Tibial artery (tissue), 4 donors: ENCODE measurements at regions not wholly inside any gene's neighbourhood (a gene's known extent, or its start where the extent isn't known, plus 50 kb on each side); places are given as distances from the start of the nearest gene placed in this dataset.

Experiments
- DNase-seq, 2 donors: peaks; one replicate each; pipeline ENCODE4 v3.0.0-alpha.2; 2019
- H3K27ac ChIP-seq, 2 donors: fragments of 200-600 bp; sonication (generic) in 1 of 2; 1 replicate in 1 of 2; 2 replicates in 1 of 2; pipeline ENCODE4 v1.5.1; 2018 to 2019; ENCODE audit warnings: mild to moderate bottlenecking in 1 of 2
- H3K27me3 ChIP-seq, 2 donors: fragments of 200-600 bp; sonication (generic) in 1 of 2; one replicate each; pipeline versions ENCODE4 v1.5.1 to v1.6.0; 2016 to 2019
- H3K36me3 ChIP-seq, 3 donors: fragments of 200-600 bp; sonication (generic) in 2 of 3; one replicate each; pipeline ENCODE4 v1.5.1; 2016 to 2019; ENCODE audit warnings: mild to moderate bottlenecking in 2 of 3
- H3K4me1 ChIP-seq, 4 donors: fragments of 200-600 bp; sonication (generic) in 2 of 4; 1 replicate in 3 of 4; 2 replicates in 1 of 4; pipeline ENCODE4 v1.5.1; 2016 to 2019
- H3K4me3 ChIP-seq, 2 donors: fragments of 200-600 bp; sonication (generic) in 1 of 2; 1 replicate in 1 of 2; 2 replicates in 1 of 2; pipeline ENCODE4 v1.5.1; 2018 to 2019; ENCODE audit warnings: mild to moderate bottlenecking in 2 of 2
- H3K9me3 ChIP-seq, 3 donors: fragments of 200-600 bp; sonication (generic) in 1 of 3; one replicate each; pipeline ENCODE4 v1.5.1; 2016 to 2019
- CTCF ChIP-seq, 2 experiments: fragments of 200-600 bp in 1 of 2; fragments of 450-650 bp in 1 of 2; IDR thresholded peaks; one replicate each; pipeline ENCODE4 v1.5.1; 2017 to 2019; ENCODE audit warnings: antibody characterized with exemption in 2 of 2, mild to moderate bottlenecking in 1 of 2, moderate library complexity in 1 of 2
- intact Hi-C: fragments of 100-400 bp; cut with DNase I; formaldehyde crosslinking; loops from one replicate; pipeline ENCODE4 v1.15.0; 2023; ENCODE audit warnings: low total_unique reads

- H3K27me3 ChIP-seq: no peaks in the 10 kb centered on the region
- H3K9me3 ChIP-seq: peaks cover 0 to 4% (median 0%) of the 10 kb centered on the region in 3 donors
- H3K4me1 ChIP-seq: no peaks in the 10 kb centered on the region
- intact Hi-C loops: no loop called here
- TF ChIP-seq CTCF (IDR thresholded peaks at IDR 0.05): no peak
- no peak for DNase-seq
- no peak overlapping the region for H3K4me3 ChIP-seq
- H3K27ac ChIP-seq: no peak overlapping the region
- no peaks in the 10 kb centered on the region for H3K36me3 ChIP-seq
Observed at GRCh38 chr18:40976050-40976449, 979.0 kb upstream of the PIK3C3 start.

- no peak for DNase-seq
- H3K9me3 ChIP-seq: peaks cover 0 to 4% (median 0%) of the 10 kb centered on the region in 3 donors
- H3K4me1 ChIP-seq: no peaks in the 10 kb centered on the region
- TF ChIP-seq CTCF (IDR thresholded peaks at IDR 0.05): no peak
- H3K27me3 ChIP-seq: no peaks in the 10 kb centered on the region
- H3K27ac ChIP-seq: no peak overlapping the region
- H3K4me3 ChIP-seq: no peak overlapping the region
- intact Hi-C loops: no loop called here
- no peaks in the 10 kb centered on the region for H3K36me3 ChIP-seq
Observed at GRCh38 chr18:40974448-40974847, 980.6 kb upstream of the PIK3C3 start.

- no peaks in the 10 kb centered on the region for H3K4me1 ChIP-seq
- H3K27me3 ChIP-seq: no peaks in the 10 kb centered on the region
- no peak overlapping the region for H3K4me3 ChIP-seq
- H3K27ac ChIP-seq: no peak overlapping the region
- no peak for DNase-seq
- intact Hi-C loops: no loop called here
- H3K9me3 ChIP-seq: no peaks in the 10 kb centered on the region
- no peaks in the 10 kb centered on the region for H3K36me3 ChIP-seq
- no peak for TF ChIP-seq CTCF (IDR thresholded peaks at IDR 0.05)
Observed at GRCh38 chr18:40962784-40963183, 992.2 kb upstream of the PIK3C3 start.

GRCh38 chr18:40957533-40958070, 997.4 kb upstream of the PIK3C3 start:
- Histone ChIP-seq H3K9me3 (no peaks in the 10 kb centered on the region), H3K27ac (no peak overlapping the region), H3K4me3 (no peak overlapping the region), H3K27me3 (no peaks in the 10 kb centered on the region), H3K4me1 (no peaks in the 10 kb centered on the region), H3K36me3 (no peaks in the 10 kb centered on the region)
- no peak for TF ChIP-seq CTCF (IDR thresholded peaks at IDR 0.05)
- intact Hi-C loops: no loop called here
- no peak for DNase-seq

GRCh38 chr18:40956213-40956612, 998.8 kb upstream of the PIK3C3 start:
- TF ChIP-seq CTCF (IDR thresholded peaks at IDR 0.05): no peak
- intact Hi-C loops: no loop called here
- Histone ChIP-seq H3K27ac (no peak overlapping the region), H3K9me3 (no peaks in the 10 kb centered on the region), H3K4me1 (no peaks in the 10 kb centered on the region), H3K4me3 (no peak overlapping the region), H3K27me3 (no peaks in the 10 kb centered on the region), H3K36me3 (no peaks in the 10 kb centered on the region)
- DNase-seq: no peak

- H3K4me1 ChIP-seq: no peaks in the 10 kb centered on the region
- H3K27ac ChIP-seq: no peak overlapping the region
- DNase-seq: no peak
- H3K9me3 ChIP-seq: no peaks in the 10 kb centered on the region
- H3K4me3 ChIP-seq: no peak overlapping the region
- no peaks in the 10 kb centered on the region for H3K36me3 ChIP-seq
- no peaks in the 10 kb centered on the region for H3K27me3 ChIP-seq
- intact Hi-C loops: no loop called here
- TF ChIP-seq CTCF (IDR thresholded peaks at IDR 0.05): no peak
Observed at GRCh38 chr18:40955351-40955750, 999.7 kb upstream of the PIK3C3 start.
